ENCODE measurements at regions not wholly inside any gene's neighbourhood (a gene's known extent, or its start where the extent isn't known, plus 50 kb on each side); places are given as distances from the start of the nearest gene placed in this dataset.

DNA sequence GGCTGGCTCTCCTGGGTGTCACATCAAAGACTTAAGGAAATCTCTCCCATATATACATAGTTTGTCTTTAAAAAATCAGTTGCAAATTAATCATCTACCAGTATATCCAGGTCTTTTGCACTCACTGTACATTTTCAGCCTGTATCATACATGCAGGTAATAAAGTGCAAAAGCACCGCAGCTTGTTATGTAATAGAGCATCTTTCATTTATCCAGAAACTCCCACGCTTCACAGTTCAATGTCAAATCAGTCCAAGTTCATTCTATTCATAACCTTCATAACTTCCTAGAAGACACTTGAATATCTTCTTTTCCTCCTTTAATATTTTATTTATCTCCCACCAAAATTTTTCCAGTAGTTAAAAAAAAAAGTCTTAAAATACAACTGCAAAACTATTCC, 89.6 kb upstream of the KCTD1 start:
- H3K27ac ChIP-seq, result no peak overlapping the region
- ATAC-seq, result no peak
- no peak overlapping the region for H3K4me3 ChIP-seq
- H3K4me1 ChIP-seq, result no peaks in the 10 kb centered on the region
- TF ChIP-seq, protein P1, sequence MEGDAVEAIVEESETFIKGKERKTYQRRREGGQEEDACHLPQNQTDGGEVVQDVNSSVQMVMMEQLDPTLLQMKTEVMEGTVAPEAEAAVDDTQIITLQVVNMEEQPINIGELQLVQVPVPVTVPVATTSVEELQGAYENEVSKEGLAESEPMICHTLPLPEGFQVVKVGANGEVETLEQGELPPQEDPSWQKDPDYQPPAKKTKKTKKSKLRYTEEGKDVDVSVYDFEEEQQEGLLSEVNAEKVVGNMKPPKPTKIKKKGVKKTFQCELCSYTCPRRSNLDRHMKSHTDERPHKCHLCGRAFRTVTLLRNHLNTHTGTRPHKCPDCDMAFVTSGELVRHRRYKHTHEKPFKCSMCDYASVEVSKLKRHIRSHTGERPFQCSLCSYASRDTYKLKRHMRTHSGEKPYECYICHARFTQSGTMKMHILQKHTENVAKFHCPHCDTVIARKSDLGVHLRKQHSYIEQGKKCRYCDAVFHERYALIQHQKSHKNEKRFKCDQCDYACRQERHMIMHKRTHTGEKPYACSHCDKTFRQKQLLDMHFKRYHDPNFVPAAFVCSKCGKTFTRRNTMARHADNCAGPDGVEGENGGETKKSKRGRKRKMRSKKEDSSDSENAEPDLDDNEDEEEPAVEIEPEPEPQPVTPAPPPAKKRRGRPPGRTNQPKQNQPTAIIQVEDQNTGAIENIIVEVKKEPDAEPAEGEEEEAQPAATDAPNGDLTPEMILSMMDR (IDR thresholded peaks at IDR 0.05), result no peak
- intact Hi-C loops (cut with DNase I), result no loop called here
- H3K9me3 ChIP-seq, result no peaks in the 10 kb centered on the region
- no peak for DNase-seq
- no peaks in the 10 kb centered on the region for H3K27me3 ChIP-seq
- H3K36me3 ChIP-seq, result no peaks in the 10 kb centered on the region

DNA sequence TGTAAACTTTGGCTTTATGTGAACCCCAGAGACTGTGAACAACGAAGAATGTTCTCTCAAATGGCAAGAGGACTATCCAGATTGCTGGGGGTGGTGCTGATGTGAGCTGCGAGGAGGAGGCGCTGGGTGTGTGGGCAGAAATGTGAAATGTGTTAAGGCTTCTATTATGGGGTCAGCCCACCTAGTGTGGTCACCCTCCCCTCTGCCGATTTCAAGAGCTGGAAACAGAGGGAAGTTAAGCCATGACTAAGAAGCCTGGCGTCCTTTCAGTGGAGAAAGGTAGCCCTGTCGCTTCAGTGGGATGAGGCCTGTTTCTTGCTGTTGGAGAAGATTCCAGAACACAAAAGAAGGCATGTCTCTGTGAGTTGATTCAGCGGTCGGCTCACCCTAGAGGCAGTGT, 89.0 kb upstream of the KCTD1 start:
- H3K4me1 ChIP-seq, result no peaks in the 10 kb centered on the region
- intact Hi-C loops (cut with DNase I), result no loop called here

DNA sequence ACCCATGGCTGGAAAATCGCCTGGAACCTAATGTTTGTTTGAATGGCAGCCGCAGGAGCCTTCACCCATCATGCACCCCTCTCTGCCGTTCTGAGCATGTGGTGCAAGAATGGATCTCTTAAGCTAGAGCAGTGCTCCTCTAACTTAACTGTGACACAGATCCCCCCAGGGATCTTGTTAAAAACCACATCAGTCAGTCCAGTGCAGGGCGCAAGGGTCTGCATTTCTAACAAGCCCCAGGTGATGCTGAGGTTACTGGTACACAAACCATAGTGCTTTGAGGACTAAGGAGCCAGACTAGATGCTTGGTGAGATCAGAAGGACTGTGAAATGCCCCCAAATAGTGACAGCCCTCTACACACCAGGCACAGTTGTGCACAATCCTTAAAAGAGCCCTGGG, 87.1 kb upstream of the KCTD1 start:
- Histone ChIP-seq H3K36me3 (no peaks in the 10 kb centered on the region), H3K27me3 (no peaks in the 10 kb centered on the region), H3K27ac (no peak overlapping the region), H3K9me3 (no peaks in the 10 kb centered on the region), H3K4me1 (no peaks in the 10 kb centered on the region), H3K4me3 (no peak overlapping the region)
- DNase-seq (no peak), ATAC-seq (no peak)
- intact Hi-C loops (cut with DNase I), result no loop called here
- TF ChIP-seq, protein P1 (IDR thresholded peaks at IDR 0.05), result no peak

More for the DNA sequence above, 89.0 kb upstream of the KCTD1 start:
- Histone ChIP-seq H3K9me3 (no peaks in the 10 kb centered on the region), H3K27me3 (no peaks in the 10 kb centered on the region), H3K27ac (no peak overlapping the region), H3K4me3 (no peak overlapping the region), H3K36me3 (no peaks in the 10 kb centered on the region)
- TF ChIP-seq, protein P1 (IDR thresholded peaks at IDR 0.05), result no peak
- DNase-seq (no peak), ATAC-seq (no peak)

DNA sequence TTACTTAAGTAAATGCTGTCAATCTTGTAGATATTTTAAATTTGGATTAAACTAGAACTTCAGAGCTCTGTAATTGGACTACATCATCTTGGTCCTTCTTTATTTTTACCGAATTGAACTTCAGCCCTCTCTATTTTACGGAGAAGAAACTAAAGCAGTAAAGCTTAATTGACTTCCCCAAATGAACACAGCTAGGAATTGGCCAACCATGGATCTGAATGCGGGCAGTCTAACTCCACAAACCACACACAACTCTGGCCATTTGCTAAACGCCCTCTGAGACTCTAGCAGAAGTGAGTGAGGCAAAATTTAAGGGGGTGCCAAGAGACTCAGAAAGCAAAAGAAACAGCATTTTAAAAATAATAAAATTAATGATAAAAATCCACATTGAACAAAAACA, 86.3 kb upstream of the KCTD1 start:
- H3K9me3 ChIP-seq, result no peaks in the 10 kb centered on the region
- no peak overlapping the region for H3K27ac ChIP-seq

DNA sequence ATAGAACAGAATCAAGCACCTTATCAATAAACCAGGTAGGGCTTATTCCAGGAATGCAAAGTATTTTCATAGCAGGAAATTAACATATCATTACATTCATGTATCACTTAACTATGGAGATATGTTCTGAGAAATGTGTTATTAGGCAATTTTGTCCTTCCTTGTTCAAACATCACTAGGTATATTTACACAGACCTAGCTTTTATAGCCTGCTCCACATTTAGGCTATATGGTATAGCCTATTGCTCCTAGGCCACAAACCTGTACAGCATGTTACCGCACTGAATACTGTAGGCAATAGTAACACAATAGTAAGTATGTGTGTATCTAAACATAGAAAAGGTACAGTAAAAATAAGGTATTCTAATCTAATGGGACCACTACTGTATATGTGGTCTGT, 82.8 kb upstream of the KCTD1 start:
- TF ChIP-seq, protein P1 (IDR thresholded peaks at IDR 0.05), result no peak
- Histone ChIP-seq H3K4me1 (no peaks in the 10 kb centered on the region), H3K4me3 (no peak overlapping the region), H3K9me3 (no peaks in the 10 kb centered on the region), H3K36me3 (no peaks in the 10 kb centered on the region), H3K27me3 (no peaks in the 10 kb centered on the region), H3K27ac (no peak overlapping the region)
- intact Hi-C loops (cut with DNase I), result no loop called here
- ATAC-seq (no peak), DNase-seq (no peak)

More for the DNA sequence above, 86.3 kb upstream of the KCTD1 start:
- H3K36me3 ChIP-seq, result no peaks in the 10 kb centered on the region
- intact Hi-C loops (cut with DNase I), result no loop called here
- ATAC-seq (peak; percentile 58), DNase-seq (no peak)
- no peak overlapping the region for H3K4me3 ChIP-seq
- H3K4me1 ChIP-seq, result no peaks in the 10 kb centered on the region
- no peaks in the 10 kb centered on the region for H3K27me3 ChIP-seq
- TF ChIP-seq, protein P1 (IDR thresholded peaks at IDR 0.05), result no peak

DNA sequence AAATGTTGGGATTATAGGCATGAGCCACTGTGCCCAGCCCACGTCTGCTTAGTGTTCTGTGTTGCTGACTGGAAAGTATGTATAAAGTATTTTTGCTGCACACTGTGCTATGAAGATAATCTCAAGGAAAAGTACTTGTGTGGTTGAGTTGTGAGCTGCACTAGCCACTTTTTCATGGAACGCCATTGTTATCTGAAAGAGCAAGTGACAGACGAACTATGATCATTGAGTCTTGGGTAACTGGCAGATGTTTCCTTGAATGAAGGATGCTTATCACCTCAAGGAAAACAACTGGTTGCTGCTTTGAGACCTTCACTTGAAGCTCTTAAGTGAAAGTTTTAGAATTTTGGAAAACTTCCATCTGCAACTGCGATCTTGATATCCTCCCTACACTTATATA, 82.2 kb upstream of the KCTD1 start:
- H3K27me3 ChIP-seq, result no peaks in the 10 kb centered on the region
- DNase-seq (no peak), ATAC-seq (no peak)
- no peaks in the 10 kb centered on the region for H3K4me1 ChIP-seq
- H3K36me3 ChIP-seq, result no peaks in the 10 kb centered on the region
- no peak overlapping the region for H3K4me3 ChIP-seq
- H3K9me3 ChIP-seq, result no peaks in the 10 kb centered on the region
- no peak overlapping the region for H3K27ac ChIP-seq
- TF ChIP-seq, protein P1 (IDR thresholded peaks at IDR 0.05), result no peak
- intact Hi-C loops (cut with DNase I), result no loop called here

All from upper lobe of right lung (tissue), 1 donor.